ENCODE measurements at regions not wholly inside any gene's neighbourhood (a gene's known extent, or its start where the extent isn't known, plus 50 kb on each side); places are given as distances from the start of the nearest gene placed in this dataset.

DNA sequence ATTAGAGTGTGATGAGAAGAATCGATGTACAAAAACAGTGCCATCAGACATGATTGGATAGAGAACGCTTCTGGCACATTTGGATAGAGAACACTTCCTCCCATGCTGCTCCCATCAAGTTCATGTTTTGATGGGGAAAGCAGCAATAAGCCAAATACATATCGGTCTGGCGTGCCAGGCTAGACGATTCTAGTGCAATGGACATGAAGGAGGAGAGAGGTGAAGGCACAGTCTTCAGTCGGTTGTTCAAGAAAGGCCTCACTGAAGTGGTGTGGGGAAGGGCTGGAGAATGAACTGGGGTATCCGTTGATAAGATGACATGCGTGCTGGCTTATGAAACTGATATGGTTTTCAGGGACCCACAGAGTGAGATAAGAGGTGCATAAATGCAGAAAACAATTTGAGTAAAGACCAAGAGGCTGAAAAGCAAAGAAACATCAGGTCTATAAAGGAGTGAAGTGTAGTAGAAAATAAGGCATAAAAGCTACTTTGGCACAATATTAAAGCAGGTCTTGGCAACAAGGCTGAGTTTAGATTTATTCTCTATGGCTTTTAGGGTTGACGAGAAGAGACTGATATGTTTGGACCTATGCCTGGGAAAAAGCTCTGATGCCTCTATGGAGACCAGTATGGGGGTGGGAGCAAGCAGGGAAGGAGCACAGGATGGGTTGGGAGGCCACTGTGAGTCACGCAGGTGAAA lies 117.6 kb upstream of the PIEZO2 start:
- TF ChIP-seq, protein P1, sequence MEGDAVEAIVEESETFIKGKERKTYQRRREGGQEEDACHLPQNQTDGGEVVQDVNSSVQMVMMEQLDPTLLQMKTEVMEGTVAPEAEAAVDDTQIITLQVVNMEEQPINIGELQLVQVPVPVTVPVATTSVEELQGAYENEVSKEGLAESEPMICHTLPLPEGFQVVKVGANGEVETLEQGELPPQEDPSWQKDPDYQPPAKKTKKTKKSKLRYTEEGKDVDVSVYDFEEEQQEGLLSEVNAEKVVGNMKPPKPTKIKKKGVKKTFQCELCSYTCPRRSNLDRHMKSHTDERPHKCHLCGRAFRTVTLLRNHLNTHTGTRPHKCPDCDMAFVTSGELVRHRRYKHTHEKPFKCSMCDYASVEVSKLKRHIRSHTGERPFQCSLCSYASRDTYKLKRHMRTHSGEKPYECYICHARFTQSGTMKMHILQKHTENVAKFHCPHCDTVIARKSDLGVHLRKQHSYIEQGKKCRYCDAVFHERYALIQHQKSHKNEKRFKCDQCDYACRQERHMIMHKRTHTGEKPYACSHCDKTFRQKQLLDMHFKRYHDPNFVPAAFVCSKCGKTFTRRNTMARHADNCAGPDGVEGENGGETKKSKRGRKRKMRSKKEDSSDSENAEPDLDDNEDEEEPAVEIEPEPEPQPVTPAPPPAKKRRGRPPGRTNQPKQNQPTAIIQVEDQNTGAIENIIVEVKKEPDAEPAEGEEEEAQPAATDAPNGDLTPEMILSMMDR (conservative IDR thresholded peaks at IDR 0.05 in 1 of 2, IDR thresholded peaks at IDR 0.05 in 1 of 2; ENCODE audit: low read depth in 1 of 2, low read length in 2 of 2): no peak
- no peak for TF ChIP-seq EZH2 (IDR thresholded peaks at IDR 0.05; ENCODE audit: low read length, missing control alignments)
